GM12865 (cell line): ENCODE measurements at regions not wholly inside any gene's neighbourhood (a gene's known extent, or its start where the extent isn't known, plus 50 kb on each side); places are given as distances from the start of the nearest gene placed in this dataset.
"Not testable (repeated sequence)": the region's sequence is repeated elsewhere in the genome, so short reads cannot be mapped to it uniquely, and the experiment has no call there.

Experiments used
- DNase-seq: peaks from one replicate; pipeline ENCODE4 v3.0.0; 2010; ENCODE audit warnings: low read depth
- H3K4me3 ChIP-seq: 2 replicates; pipeline ENCODE4 v1.5.1; 2011; ENCODE audit warnings: mild to moderate bottlenecking, low read depth, low read length, control low read depth
- CTCF ChIP-seq: IDR thresholded peaks from 2 replicates; pipeline ENCODE4 v1.5.1; 2011; ENCODE audit warnings: low read length, control low read depth, low read depth, inconsistent platforms; ENCODE audit not compliant: insufficient read depth; ENCODE audit errors: missing control alignments

- no peak for DNase-seq
- no peak overlapping the region for H3K4me3 ChIP-seq
- no peak for TF ChIP-seq CTCF
Measured at GRCh38 chr4:85177092-85177491, 210.6 kb upstream of the WDFY3 start.

GRCh38 chr4:85177679-85178078 is 211.2 kb upstream of the WDFY3 start:
- TF ChIP-seq CTCF = no peak
- DNase-seq = no peak
- no peak overlapping the region for H3K4me3 ChIP-seq

- no peak overlapping the region for H3K4me3 ChIP-seq
- TF ChIP-seq CTCF = no peak
- no peak for DNase-seq
Measured at GRCh38 chr4:85180533-85180932, 214.0 kb upstream of the WDFY3 start.

GRCh38 chr4:85187106-85187505 is 220.6 kb upstream of the WDFY3 start:
- H3K4me3 ChIP-seq = no peak overlapping the region
- DNase-seq = no peak
- TF ChIP-seq CTCF = no peak

- not testable (repeated sequence) for H3K4me3 ChIP-seq
- DNase-seq = peak; percentile 30
Measured at GRCh38 chr4:85196015-85196414, 229.5 kb upstream of the WDFY3 start.

- no peak for DNase-seq
- no peak overlapping the region for H3K4me3 ChIP-seq
- TF ChIP-seq CTCF = no peak
Measured at GRCh38 chr4:85200106-85200505, 233.6 kb upstream of the WDFY3 start.

- TF ChIP-seq CTCF = no peak
- DNase-seq = no peak
- H3K4me3 ChIP-seq = no peak overlapping the region
Measured at GRCh38 chr4:85209161-85209560, 242.7 kb upstream of the WDFY3 start.

- TF ChIP-seq CTCF = no peak
- DNase-seq = no peak
- no peak overlapping the region for H3K4me3 ChIP-seq
Measured at GRCh38 chr4:85210353-85210752, 243.9 kb upstream of the WDFY3 start.

- DNase-seq, H3K4me3 ChIP-seq: not testable (repeated sequence)
Measured at GRCh38 chr4:85216571-85216970, 250.1 kb upstream of the WDFY3 start.
